LNCaP clone FGC (cell line): ENCODE measurements at regions not wholly inside any gene's neighbourhood (a gene's known extent, or its start where the extent isn't known, plus 50 kb on each side); places are given as distances from the start of the nearest gene placed in this dataset.

Experiments
- DNase-seq: peaks from one replicate; pipeline ENCODE4 v3.0.0-alpha.2; 2011; ENCODE audit warnings: low read depth
- H3K4me3 ChIP-seq: 2 replicates; pipeline ENCODE4 v1.5.1; 2011; ENCODE audit warnings: mild to moderate bottlenecking, low read depth, low read length, control low read depth
- CTCF ChIP-seq: IDR thresholded peaks from 2 replicates; pipeline ENCODE4 v1.5.1; 2012; ENCODE audit warnings: mild to moderate bottlenecking; ENCODE audit not compliant: control insufficient read depth, insufficient read depth; ENCODE audit errors: extremely low read depth

DNA sequence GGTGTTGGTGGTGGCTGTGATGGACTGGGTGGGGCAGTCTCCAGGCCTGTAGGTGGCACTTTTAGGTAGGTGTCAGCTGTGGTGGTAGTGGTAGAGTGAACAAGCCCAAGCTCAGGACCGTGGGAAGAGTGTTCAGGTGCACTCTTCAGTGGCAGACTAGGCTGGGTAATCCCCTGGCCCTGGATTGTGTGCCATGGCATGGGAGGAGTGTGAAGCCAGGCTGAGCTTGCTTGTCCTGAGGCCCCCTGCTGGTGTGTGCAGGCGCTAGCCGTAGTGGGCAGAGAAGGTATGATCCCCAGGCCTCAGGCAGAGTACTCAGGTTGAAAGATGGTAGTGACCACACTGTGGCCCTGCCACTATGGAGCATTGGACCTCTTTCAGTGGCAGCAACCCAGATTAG is 850.3 kb downstream of the DSC3 start:
- no peak for DNase-seq
- peak; percentile 15; the same call in 1 of the 2 replicates for TF ChIP-seq CTCF
- H3K4me3 ChIP-seq = no peak overlapping the region

DNA sequence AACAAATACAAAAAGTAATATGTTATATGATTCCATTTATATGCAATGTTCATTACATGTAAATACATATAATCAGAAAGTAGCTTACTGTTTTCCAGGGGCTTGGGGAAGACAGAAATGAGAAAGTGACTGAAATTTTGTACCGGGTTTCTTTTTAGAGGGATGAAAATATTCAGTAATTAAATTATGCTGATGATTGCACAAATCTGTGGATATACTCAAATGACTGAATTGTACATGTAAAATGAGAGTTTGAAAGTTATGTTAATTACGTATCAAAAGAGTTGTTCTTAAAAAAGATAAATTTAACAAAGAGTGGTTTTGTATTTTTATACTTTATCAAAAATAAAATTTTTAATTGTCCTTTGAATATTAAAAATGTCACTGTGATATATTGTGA is 856.3 kb downstream of the DSC3 start:
- no peak for TF ChIP-seq CTCF
- no peak overlapping the region for H3K4me3 ChIP-seq
- no peak for DNase-seq

- TF ChIP-seq CTCF = no peak
- no peak for DNase-seq
- no peak overlapping the region for H3K4me3 ChIP-seq
Observed at GRCh38 chr18:30177056-30177455, 865.5 kb downstream of the DSC3 start.

DNA sequence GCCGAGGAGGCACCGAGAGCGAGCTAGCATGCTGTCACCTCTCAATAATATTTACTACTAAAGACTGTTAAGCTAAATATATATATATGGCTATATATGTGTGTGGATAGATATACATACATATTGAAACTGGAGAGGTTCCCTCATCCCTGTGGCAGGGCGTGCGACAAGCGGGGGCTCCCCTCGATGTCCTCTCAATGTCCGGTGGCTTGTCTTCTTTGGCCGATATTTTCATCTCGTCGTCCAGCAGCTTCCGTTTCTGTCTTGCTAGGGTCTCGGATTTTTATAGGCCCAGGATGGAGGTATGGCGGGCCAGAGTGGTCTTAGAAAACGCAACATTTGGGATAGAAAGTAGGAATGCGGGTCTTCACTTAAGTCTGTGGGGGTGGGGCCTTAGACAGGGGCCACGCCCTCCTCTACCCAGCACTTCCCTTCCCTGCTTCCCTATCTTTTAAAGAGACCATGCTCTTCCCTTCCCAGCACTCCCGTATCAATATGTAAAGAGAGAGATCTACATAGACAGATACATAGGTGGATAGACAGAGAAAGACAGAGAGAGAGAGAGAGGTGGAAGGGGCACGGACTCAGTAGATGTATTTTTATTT is 866.8 kb downstream of the DSC3 start:
- no peak for DNase-seq
- H3K4me3 ChIP-seq = no peak overlapping the region
- no peak for TF ChIP-seq CTCF

- no peak for DNase-seq
- H3K4me3 ChIP-seq = no peak overlapping the region
- no peak for TF ChIP-seq CTCF
Observed at GRCh38 chr18:30175061-30175574, 867.4 kb downstream of the DSC3 start.

DNA sequence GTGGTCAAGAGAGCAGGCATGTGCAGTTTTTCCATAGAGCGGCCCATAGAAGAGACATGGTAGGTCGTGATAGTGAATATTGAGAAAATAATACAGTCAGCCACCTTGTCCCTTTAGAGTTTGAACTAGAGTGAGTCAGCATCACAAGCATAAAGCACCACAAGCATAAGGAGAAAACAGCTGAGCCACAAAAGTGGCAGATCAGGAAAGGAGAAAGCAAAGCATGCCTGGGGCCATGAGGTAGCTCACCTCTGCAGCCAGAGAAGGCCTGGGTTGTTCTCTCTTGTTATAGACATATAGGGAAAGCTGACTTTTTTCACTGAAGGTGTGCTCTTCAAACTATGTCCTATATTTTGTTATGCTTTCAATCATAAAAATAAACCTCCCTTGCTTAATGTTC is 879.0 kb downstream of the DSC3 start:
- no peak for TF ChIP-seq CTCF
- no peak for DNase-seq
- H3K4me3 ChIP-seq = no peak overlapping the region

- no peak for TF ChIP-seq CTCF
Observed at GRCh38 chr18:30160124-30160523, 882.4 kb downstream of the DSC3 start.

More at GRCh38 chr18:30160124-30160523, 882.4 kb downstream of the DSC3 start:
- no peak for DNase-seq
- H3K4me3 ChIP-seq = no peak overlapping the region
